Osteoblast (primary cell): ENCODE measurements at regions not wholly inside any gene's neighbourhood (a gene's known extent, or its start where the extent isn't known, plus 50 kb on each side); places are given as distances from the start of the nearest gene placed in this dataset.

ENCODE experiments used
- DNase-seq: peaks from one replicate; pipeline ENCODE4 v3.0.0; 2011; ENCODE audit warnings: low spot score, mixed read lengths; ENCODE audit not compliant: insufficient read length; ENCODE audit errors: missing footprints
- H2AFZ ChIP-seq: 2 replicates; pipeline ENCODE4 v1.6.0; 2011; ENCODE audit warnings: mild to moderate bottlenecking, low read length
- H3K27ac ChIP-seq: 2 replicates; pipeline ENCODE4 v1.5.1; 2011; ENCODE audit warnings: mild to moderate bottlenecking, low read depth, low read length, moderate library complexity
- H3K27me3 ChIP-seq: 2 replicates; pipeline ENCODE4 v1.6.0; 2012; ENCODE audit warnings: mild to moderate bottlenecking, control low read depth, inconsistent platforms, low read length, moderate library complexity; ENCODE audit not compliant: insufficient read depth
- H3K36me3 ChIP-seq: 2 replicates; pipeline ENCODE4 v1.5.1; 2011; ENCODE audit warnings: mild to moderate bottlenecking, low read length, control low read depth, moderate library complexity; ENCODE audit not compliant: insufficient read depth
- H3K4me1 ChIP-seq: 2 replicates; pipeline ENCODE4 v1.5.1; 2011; ENCODE audit warnings: mild to moderate bottlenecking, low read length, control low read depth, moderate library complexity; ENCODE audit not compliant: insufficient read depth
- H3K4me2 ChIP-seq: 2 replicates; pipeline ENCODE4 v1.6.0; 2011; ENCODE audit warnings: mild to moderate bottlenecking, low read length; ENCODE audit not compliant: insufficient read depth
- H3K4me3 ChIP-seq: fragments of 200-600 bp; sonication (generic); 3 replicates; pipeline ENCODE4 v1.5.1; 2012; ENCODE audit warnings: mild to moderate bottlenecking, low read length, inconsistent platforms; ENCODE audit not compliant: insufficient read depth
- H3K79me2 ChIP-seq: 2 replicates; pipeline ENCODE4 v1.6.0; 2012; ENCODE audit warnings: mild to moderate bottlenecking, low read length, control low read depth, inconsistent platforms; ENCODE audit not compliant: insufficient read depth
- H3K9me3 ChIP-seq: 2 replicates; pipeline ENCODE4 v1.5.1; 2011; ENCODE audit warnings: low read depth, low read length, control low read depth
- H4K20me1 ChIP-seq: 2 replicates; pipeline ENCODE4 v1.6.0; 2012; ENCODE audit warnings: mild to moderate bottlenecking, low read length, control low read depth; ENCODE audit not compliant: insufficient read depth
- CTCF ChIP-seq: IDR thresholded peaks from 2 replicates; pipeline ENCODE4 v1.5.1; 2011; ENCODE audit warnings: mild to moderate bottlenecking, low read depth, low read length, moderate library complexity; ENCODE audit errors: extremely low read depth

- DNase-seq: no peak
- no peaks in the 10 kb centered on the region for H4K20me1 ChIP-seq
- H3K79me2 ChIP-seq: no peaks in the 10 kb centered on the region
- H3K27me3 ChIP-seq: no peaks in the 10 kb centered on the region
- H3K9me3 ChIP-seq: peaks cover 3% of the 10 kb centered on the region
- no peak overlapping the region for H3K27ac ChIP-seq
- H3K4me1 ChIP-seq: no peaks in the 10 kb centered on the region
- no peaks in the 10 kb centered on the region for H3K36me3 ChIP-seq
- H3K4me2 ChIP-seq: no peak overlapping the region
- H2AFZ ChIP-seq: no peak overlapping the region
- H3K4me3 ChIP-seq: no peak overlapping the region
- no peak for TF ChIP-seq CTCF
These were observed 1286.9 kb downstream of the GRIK2 start for GRCh38 chr6:102680413-102680812.

GRCh38 chr6:102679865-102680264, 1286.4 kb downstream of the GRIK2 start:
- no peaks in the 10 kb centered on the region for H3K4me1 ChIP-seq
- no peaks in the 10 kb centered on the region for H3K36me3 ChIP-seq
- no peak overlapping the region for H3K27ac ChIP-seq
- H2AFZ ChIP-seq: no peak overlapping the region
- H3K4me2 ChIP-seq: no peak overlapping the region
- peaks cover 3% of the 10 kb centered on the region for H3K9me3 ChIP-seq
- H3K4me3 ChIP-seq: no peak overlapping the region
- H3K27me3 ChIP-seq: no peaks in the 10 kb centered on the region
- no peak for TF ChIP-seq CTCF
- no peak for DNase-seq
- no peaks in the 10 kb centered on the region for H4K20me1 ChIP-seq
- no peaks in the 10 kb centered on the region for H3K79me2 ChIP-seq

- no peak overlapping the region for H3K4me2 ChIP-seq
- H3K9me3 ChIP-seq: peaks cover 3% of the 10 kb centered on the region
- H3K4me1 ChIP-seq: no peaks in the 10 kb centered on the region
- TF ChIP-seq CTCF: no peak
- H3K36me3 ChIP-seq: no peaks in the 10 kb centered on the region
- H4K20me1 ChIP-seq: no peaks in the 10 kb centered on the region
- H3K4me3 ChIP-seq: no peak overlapping the region
- no peak overlapping the region for H3K27ac ChIP-seq
- no peaks in the 10 kb centered on the region for H3K79me2 ChIP-seq
- no peak overlapping the region for H2AFZ ChIP-seq
- DNase-seq: no peak
- H3K27me3 ChIP-seq: no peaks in the 10 kb centered on the region
These were observed 1283.7 kb downstream of the GRIK2 start for GRCh38 chr6:102677225-102677624.

- Histone ChIP-seq H3K9me3 (no peaks in the 10 kb centered on the region), H3K4me3 (no peak overlapping the region), H3K4me1 (no peaks in the 10 kb centered on the region), H3K27me3 (no peaks in the 10 kb centered on the region), H4K20me1 (no peaks in the 10 kb centered on the region), H3K4me2 (no peak overlapping the region), H3K79me2 (no peaks in the 10 kb centered on the region), H3K36me3 (no peaks in the 10 kb centered on the region), H3K27ac (no peak overlapping the region), H2AFZ (no peak overlapping the region)
- no peak for TF ChIP-seq CTCF
- DNase-seq: no peak
These were observed 1277.2 kb downstream of the GRIK2 start for GRCh38 chr6:102670735-102671134.
